SK-N-SH (cell line): ENCODE measurements at regions not wholly inside any gene's neighbourhood (a gene's known extent, or its start where the extent isn't known, plus 50 kb on each side); places are given as distances from the start of the nearest gene placed in this dataset.

Experiments used
- CTCF ChIP-seq: fragments of 200-600 bp; sonication (generic); IDR thresholded peaks from 2 replicates; pipeline ENCODE4 v1.6.1; 2017; ENCODE audit warnings: antibody characterized with exemption, mild to moderate bottlenecking, moderate library complexity
- EP300 ChIP-seq, 2 experiments: IDR thresholded peaks; 2 replicates each; pipeline versions ENCODE4 v1.4.0 to v1.6.1; 2012; ENCODE audit warnings: borderline replicate concordance in 1 of 2, low read depth in 1 of 2, low read length in 1 of 2

- TF ChIP-seq EP300 (IDR thresholded peaks at IDR 0.05; ENCODE audit: borderline replicate concordance in 1 of 2, low read depth in 1 of 2, low read length in 1 of 2) (no peak), CTCF (no peak)
Observed at GRCh38 chr14:34190717-34191116, 239.8 kb upstream of the EGLN3 start.
